DND-41 (cell line): ENCODE measurements at regions not wholly inside any gene's neighbourhood (a gene's known extent, or its start where the extent isn't known, plus 50 kb on each side); places are given as distances from the start of the nearest gene placed in this dataset.

ENCODE experiments used
- CTCF ChIP-seq: IDR thresholded peaks from 2 replicates; pipeline ENCODE4 v1.5.1; 2012; ENCODE audit warnings: borderline replicate concordance, low read length, moderate library complexity, mild to moderate bottlenecking; ENCODE audit not compliant: poor library complexity, severe bottlenecking; ENCODE audit errors: extremely low read depth
- EZH2 ChIP-seq: IDR thresholded peaks from 3 replicates; pipeline ENCODE4 v1.6.1; 2012; ENCODE audit warnings: borderline replicate concordance, low read depth, mild to moderate bottlenecking, moderate library complexity, low read length, inconsistent platforms; ENCODE audit not compliant: severe bottlenecking

- no peak for TF ChIP-seq CTCF
- TF ChIP-seq EZH2, result no peak
These were observed 233.5 kb downstream of the IL20RB start for GRCh38 chr3:137191133-137191923.
